G401 (cell line): ENCODE measurements at regions not wholly inside any gene's neighbourhood (a gene's known extent, or its start where the extent isn't known, plus 50 kb on each side); places are given as distances from the start of the nearest gene placed in this dataset.
"Not testable (repeated sequence)": the region's sequence is repeated elsewhere in the genome, so short reads cannot be mapped to it uniquely, and the experiment has no call there.

Experiments used
- DNase-seq: peaks from one replicate; pipeline ENCODE4 v3.0.0-alpha.2; 2015; ENCODE audit warnings: low spot score
- in situ Hi-C: cut with HindIII; loops from 2 replicates; pipeline ENCODE4 v1.10.0; 2016; ENCODE audit warnings: low sequenced_read_pairs, mixed read lengths

DNA sequence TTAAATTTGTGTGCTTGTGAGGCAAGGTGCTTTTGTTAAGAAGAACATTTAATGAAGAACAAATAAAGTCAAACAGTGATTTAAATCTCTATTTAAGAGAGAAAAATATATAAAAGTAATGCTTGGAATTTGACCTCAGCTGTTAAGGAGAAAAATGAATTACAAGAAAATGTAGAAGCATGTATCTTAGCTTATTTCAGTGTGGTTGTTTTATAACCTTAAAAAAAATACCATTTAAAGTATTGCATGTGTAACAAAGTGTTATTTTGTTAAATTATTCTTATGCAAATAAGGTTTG, 537.0 kb upstream of the SPRY2 start:
- no peak for DNase-seq
- in situ Hi-C loops, result no loop called here

DNA sequence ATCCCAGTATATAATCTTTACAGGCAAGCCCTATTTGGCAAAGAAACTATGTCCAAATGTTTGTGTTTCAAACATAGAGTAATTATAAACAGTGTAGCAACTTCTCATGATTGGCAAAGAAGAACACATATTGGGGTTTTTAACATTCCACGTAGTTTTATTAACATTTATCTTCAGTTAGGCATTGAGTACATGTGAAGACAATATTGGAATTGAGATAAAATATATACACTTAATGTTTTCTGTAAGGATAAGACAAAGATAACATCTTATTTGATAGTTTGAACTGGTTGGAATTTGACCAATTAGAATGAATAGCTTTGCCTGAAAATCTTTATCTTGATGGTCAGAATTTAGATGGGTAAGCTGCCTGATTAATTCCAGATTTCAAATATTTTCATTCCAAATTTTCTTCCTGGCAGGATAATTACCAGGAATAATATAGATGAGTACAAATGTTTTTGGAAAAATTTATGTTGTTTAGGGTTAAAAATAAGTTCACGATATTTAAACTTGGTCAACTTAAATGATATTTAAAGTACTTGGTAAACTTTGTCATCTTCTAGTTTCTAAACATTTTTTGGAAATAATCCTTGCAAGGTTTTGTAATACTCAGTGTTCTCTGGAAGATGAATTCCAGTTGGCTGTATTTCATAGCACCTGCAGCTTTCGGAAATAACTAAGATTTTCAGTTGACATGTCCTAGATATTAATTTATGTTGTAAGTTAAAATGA, 536.5 kb upstream of the SPRY2 start:
- peak; percentile 93 for DNase-seq
- in situ Hi-C loops, result no loop called here

DNA sequence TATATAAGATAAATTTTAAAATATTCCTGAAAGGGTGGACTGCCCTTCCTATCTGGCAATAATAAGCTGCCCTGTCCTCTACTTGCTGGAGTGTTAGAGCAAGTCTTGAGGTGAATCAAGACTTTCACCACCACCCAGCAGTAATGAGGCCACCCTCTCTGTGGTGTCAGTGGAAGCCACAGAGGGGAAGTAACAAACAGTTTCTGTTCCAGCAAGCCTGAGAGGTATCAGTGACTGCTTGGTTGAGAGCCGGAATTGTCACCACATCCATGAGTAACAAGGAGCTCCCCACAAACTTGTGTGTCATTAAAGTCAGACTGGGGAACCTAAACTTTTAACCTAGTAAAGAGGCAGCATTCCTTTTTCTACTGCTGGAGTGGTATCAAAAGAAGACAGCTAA, 532.7 kb upstream of the SPRY2 start:
- DNase-seq, result no peak
- in situ Hi-C loops, result no loop called here

DNA sequence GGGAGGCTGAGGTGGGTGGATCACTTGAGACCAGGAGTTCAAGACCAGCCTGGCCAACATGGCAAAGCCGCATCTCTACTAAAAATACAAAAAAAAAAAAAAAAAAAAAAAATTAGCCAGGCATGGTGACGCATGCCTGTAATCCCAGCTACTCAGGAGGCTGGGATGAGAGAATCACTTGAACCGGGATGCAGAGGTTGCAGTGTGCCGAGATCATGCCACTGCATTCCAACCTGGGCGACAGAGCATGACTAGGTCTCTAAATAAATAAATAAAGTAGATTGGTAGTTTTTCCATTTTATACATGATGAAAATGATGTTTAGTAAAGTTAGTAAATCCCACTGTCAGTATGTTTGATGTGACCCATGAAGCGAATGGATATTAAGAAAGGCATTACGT, 531.0 kb upstream of the SPRY2 start:
- in situ Hi-C loops, DNase-seq: not testable (repeated sequence)

DNA sequence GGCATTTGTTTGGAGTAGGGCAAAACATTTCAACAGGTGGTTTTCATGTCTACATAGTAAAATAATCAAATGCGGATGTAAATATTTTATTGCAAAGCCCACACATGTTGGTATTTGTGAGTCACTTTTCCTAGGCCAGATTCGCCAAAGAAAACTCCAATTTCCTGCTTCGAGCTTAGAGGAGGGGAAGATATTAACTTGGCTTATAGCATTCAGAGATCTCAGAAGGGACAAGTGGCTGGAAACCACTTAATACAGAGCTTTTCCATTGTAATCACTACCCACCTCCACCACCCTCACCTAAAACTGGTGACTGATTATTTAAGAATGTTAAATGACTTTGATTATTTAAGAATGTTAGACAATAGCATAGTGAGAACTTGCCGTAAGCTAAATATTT, 530.6 kb upstream of the SPRY2 start:
- in situ Hi-C loops, result no loop called here

DNA sequence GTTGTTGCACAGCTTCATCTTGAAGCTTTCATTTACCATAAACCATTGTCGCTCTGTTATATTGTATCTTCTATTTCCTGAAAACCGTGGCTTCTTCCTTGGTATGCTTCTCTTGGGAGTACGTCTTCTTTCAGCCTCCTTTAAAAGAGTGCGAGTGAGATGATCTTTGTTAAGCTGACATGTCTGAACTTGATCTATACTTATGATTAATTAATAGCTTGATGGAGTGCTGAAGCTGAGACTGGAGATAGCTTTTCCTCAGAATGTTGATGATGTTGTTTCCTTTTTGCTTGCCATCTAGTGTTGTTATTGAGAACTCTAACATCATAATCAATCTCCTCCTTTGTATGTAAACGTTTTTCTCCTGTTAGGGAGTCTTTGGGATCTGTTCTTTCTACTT, 529.3 kb upstream of the SPRY2 start:
- in situ Hi-C loops, result no loop called here

More for the DNA sequence above, 530.6 kb upstream of the SPRY2 start:
- DNase-seq, result no peak

DNA sequence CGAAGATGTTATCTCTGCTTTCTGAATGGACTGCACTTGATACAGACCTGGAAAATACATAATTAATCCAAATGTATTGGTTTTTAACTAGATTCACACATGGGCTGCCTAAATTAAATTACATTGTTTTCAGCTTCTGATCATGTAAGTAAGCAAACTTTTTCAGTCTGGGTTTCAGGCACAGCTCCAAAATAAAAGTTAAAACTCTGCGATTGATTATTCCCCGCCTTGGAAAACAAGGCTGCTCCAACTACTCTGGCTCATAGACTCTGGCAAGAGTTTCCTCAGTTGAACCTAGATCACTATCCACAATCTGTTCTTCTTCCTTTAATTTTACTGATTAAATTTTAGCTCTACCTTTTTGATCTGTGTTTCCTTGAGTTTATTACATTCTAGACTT, 526.0 kb upstream of the SPRY2 start:
- DNase-seq, result no peak
- in situ Hi-C loops, result no loop called here

More for the DNA sequence above, 529.3 kb upstream of the SPRY2 start:
- no peak for DNase-seq

DNA sequence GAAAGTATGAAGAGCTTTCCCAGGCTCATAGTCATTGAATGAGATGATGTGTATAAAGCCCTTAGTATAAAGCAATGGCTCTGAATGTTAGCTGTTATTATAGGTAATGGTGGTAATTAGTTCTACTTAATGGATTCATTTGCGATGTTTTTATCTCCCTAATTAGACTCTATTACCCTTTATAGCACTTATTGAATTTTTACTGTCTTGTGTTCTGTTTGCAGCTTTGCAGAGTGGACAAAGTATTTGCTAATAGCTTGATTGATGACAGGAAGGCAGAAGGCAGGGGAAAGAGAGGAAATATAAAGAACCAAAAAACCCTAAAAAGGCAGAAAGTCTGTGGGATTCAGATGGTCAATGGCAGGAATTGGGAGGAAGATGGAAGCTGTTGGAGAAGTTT, 524.4 kb upstream of the SPRY2 start:
- in situ Hi-C loops, result no loop called here

DNA sequence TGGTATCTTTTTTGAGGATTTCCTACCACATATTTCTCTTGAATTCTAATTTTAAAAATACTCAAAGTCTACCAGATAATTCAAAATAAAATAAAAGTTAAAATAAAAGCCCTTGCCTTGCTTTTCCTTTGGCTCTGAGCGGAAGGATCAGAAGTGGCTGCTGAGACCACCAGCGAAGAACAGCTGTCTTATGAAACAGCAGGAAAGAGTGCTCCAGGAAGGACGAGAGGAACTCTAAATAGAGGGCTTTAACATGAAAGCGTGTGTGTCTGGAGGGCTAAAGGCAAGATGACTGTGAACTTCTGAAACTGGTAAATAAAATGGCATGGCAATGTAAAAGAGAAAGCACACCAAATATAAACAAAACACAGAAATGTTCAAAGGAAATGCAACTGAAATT, 521.5 kb upstream of the SPRY2 start:
- in situ Hi-C loops, result no loop called here

More for the DNA sequence above, 524.4 kb upstream of the SPRY2 start:
- DNase-seq, result no peak

DNA sequence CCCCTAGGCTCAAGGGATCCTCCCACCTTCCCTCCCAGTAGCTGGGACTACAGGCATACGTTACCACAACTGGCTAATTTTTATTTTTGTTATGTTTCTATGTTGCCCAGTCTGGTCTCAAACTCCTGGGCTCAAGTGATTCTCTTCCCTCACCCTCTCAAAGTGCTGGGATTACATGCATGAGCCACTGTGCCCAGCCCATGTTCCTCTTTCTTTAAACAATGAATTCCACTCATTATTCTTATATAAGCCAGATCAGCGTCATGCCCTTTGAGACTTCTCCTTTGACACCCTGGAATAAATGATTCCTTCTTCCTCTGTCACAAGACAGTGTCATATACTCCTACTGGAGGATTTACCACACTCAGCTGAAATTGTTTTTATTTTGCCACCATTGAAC, 519.9 kb upstream of the SPRY2 start:
- in situ Hi-C loops, result no loop called here
- no peak for DNase-seq

More for the DNA sequence above, 521.5 kb upstream of the SPRY2 start:
- no peak for DNase-seq

DNA sequence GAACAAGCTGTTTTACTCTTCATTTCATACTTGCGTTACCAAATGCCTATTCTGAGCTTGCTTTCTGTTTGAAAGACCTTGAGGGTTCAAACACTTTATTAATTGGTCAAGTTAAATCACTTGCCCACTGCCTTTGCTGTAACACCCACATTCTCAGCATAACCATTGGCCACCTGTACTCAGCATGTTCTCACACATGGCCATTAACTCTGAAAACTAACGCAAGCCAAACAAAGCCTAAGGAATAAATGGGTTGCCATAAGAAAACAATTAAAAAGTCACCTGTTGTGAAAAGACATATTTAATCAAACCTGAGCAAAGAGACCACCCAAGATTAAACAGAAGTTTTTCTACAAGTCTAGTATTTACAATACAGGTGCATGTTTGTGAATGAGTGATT, 517.2 kb upstream of the SPRY2 start:
- in situ Hi-C loops, result no loop called here
- no peak for DNase-seq

DNA sequence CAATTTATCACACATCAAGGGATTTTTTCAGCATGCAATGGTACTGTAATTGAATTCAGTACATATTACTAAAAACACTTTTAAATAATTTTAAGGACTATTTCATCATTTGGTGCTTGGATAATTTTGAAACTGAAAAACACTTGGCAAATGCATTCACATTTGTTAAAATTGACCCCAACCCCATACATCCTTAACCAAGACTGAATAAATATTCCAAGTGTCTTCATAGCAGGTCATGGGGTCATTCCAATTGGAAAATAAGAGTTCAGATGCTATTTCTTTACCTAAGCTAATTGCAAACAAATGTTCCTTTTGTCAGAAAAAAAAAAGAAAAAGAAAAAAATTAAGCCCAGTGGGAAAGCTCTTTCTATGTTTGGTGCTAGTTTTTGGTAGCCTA, 516.4 kb upstream of the SPRY2 start:
- no peak for DNase-seq
- in situ Hi-C loops, result no loop called here

DNA sequence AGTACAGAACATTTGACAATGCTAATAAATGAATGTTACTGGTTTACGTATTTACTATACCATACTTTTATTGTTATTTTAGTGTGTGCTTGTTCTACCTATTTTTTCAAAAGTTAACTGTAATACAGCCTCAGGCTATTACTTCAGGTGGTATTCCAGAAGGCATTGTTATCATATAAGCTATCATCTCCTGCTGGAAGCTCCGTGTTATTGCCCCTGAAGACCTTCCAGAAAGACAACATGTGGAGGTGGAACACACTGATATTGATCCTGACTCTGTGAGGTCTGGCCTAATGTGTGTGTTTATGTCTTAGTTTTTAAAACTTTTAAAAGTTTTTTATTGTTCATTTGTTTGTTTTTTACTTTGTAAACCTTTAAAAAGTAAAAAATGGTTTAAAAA, 509.8 kb upstream of the SPRY2 start:
- in situ Hi-C loops, result no loop called here
- no peak for DNase-seq

DNA sequence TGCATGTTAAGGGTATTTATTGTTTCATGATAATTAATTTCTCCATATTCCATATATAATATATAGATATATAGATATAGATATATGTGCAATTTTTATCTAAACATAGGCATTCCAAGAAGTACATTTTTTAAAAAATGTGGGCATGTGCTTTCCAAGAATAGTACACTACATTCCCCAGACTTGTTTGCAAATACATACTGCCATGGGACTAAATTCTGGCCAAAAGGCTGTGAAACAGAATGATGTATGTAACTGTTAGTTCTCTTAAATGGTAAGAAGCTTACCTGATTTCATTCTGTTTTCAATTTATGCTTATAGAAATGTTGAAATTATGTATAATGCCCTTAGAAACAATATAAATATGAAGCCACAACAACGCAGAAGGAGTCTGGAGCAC, 503.2 kb upstream of the SPRY2 start:
- in situ Hi-C loops, result no loop called here
- DNase-seq, result no peak

DNA sequence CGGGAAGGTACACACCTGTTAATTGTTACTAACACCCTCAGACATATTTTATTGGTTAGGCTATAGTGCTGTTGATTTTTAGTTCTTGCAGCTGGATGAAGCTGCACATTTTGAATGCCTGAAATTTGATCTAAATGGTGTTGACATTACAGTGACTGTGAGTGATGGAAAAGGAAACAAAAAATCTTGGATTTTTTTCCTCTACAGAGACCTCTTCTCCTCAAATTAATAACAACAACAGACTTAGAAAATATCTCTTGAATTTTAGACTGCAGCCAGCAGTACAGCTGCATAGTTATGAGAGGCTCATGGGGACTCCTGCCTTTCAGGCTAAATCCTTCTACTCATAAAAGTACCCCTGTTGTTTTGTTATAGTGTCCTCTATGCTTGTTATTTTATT, 500.5 kb upstream of the SPRY2 start:
- in situ Hi-C loops, result no loop called here
- no peak for DNase-seq

DNA sequence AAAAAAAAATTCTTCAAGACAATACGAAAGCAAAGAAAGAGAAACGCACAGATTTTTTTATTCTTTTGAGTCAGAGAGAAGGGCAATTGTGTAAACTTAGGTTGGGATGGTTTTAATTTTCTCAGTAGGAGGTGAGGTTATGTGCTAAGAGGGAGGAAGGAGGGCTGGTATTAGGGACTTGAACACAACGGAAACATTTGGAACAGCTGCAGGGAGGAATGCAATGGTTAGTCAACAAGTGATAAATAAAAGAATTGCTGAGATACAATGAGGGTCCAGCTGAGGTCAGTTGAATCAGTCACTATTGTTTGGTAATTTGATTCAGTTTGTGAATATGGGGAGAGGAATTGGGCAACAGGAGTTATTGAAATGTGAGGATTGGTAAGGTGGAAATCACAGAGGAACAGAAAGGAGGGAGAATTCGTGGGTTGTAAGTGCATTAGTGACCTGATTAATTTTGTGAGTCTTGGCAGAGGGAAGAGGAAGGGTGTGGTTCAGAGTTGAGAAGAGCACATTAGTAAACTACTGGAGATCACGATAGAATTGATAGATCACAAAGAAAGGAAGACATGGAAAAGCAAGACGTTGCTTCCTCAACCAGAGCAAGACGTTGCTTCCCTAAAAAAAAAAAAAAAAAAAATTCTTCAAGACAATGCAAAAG, 499.5 kb upstream of the SPRY2 start:
- in situ Hi-C loops, result no loop called here

DNA sequence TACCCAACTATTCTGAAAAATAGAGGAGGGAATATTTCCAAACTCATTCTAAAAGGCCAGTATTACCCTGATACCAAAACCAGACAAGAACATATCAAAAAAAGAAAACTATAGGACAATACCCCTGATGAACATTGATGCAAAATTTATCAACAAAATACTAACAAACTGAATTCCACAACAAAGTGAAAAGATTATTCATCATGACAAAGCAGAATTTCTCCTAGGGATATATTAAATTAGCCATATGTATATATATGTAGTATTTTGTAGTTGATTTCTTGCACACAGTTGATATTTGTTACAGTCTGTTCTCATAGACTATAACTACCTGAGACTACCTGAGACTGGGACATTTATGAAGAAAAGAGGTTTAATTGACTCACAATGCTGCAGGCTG, 495.0 kb upstream of the SPRY2 start:
- no peak for DNase-seq
- in situ Hi-C loops, result no loop called here

More for the DNA sequence above, 499.5 kb upstream of the SPRY2 start:
- no peak for DNase-seq

DNA sequence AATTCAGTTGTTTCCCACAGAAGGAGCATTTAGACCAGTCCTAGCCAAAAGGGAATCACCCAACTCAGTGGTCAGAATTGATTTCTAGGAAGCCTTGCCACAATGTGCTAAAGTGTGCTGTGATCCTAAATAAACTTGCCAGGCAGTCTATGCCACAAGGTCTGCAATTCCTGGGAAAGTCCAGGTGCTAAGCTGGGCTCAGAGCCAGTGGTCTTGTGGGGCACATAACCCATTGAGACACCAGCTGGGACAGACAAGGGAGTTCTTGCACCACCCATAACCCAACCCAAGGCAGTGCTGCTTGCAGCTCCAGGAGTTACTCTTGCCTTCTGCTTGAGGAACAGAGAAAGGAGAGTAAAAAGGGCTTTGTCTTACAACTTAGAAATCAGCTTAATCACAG, 489.5 kb upstream of the SPRY2 start:
- DNase-seq, result no peak
- in situ Hi-C loops, result no loop called here

DNA sequence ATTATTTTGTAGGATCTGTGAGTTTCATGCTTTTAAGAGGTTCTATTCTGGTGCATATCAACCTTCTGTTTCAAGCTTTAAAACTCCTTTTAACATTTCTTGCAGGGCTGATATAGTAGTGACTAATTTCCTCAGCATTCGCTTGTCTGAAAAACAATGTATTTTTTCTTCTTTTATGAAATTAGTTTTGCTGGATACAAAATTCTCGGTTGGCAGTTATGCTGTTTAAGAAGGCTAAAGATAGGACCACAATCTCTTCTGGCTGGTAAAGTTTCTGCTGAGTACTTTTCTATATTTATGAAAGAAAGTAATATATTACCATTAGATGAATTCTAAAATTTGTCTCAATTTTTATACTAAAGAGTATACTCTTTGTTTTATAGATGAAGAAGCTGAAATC, 487.8 kb upstream of the SPRY2 start:
- DNase-seq, result no peak
- in situ Hi-C loops, result no loop called here

DNA sequence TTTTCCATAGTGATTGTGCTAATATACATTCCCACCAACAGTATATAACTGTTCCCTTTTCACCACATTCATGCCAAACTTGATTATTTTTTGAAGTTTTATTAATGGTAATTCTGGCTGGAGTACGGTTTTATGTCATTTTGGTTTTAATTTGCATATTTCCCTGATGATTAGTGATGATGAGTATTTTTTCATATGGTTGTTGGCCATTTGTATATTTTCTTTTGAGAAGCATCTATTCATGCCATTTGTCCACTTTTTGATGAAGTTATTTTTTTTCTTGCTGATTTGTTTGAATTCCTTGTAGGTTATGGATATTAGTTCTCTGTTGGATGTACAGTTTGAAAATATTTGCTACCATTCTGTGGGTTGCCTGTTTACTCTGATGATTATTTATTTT, 484.4 kb upstream of the SPRY2 start:
- no peak for DNase-seq
- in situ Hi-C loops, result no loop called here

DNA sequence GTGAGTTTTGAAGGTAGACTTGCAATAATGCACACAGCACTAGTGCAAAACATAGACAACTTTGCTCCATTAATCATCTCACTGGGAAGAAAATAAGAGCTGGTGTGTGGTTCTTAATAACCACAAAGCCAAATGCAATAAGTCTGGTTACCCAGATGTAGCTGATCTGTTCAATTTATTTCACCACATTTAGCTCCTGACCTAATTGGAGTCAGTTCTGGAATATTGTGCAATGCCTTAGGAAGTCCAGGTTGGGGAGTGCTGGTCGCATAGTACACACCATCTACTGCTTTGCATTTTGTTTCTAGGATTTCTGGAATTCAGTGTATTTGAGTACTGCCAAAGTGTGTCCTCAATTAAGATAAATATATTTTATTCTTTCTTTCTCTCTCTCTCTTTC, 483.3 kb upstream of the SPRY2 start:
- in situ Hi-C loops, result no loop called here
- DNase-seq, result no peak
